HG03521 (cell line): ENCODE measurements at regions not wholly inside any gene's neighbourhood (a gene's known extent, or its start where the extent isn't known, plus 50 kb on each side); places are given as distances from the start of the nearest gene placed in this dataset.

Source experiments
- ATAC-seq: cut with Tn5 transposase; IDR thresholded peaks from one replicate; pipeline ENCODE4 v1.9.1; 2021; ENCODE audit warnings: mild to moderate bottlenecking, moderate library complexity; ENCODE audit not compliant: unreplicated experiment

DNA sequence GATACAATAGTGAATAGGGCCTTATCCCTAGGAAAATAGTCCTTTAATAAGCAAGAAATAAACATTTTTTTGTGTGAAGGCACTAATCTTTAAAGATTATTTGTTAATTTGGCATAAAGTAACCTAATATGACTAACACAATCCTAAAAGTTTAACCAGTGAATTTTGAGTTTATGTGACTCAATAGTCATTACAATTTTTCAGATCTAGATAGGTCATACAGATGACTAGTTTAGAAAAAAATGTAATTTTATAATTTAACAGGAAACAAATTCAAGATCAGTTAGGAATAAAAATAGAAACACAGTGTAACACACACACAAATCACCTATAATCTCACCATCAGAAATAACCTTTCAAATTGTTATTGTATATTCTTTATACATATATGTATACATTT is 620.7 kb upstream of the ALCAM start:
- ATAC-seq, result no peak

DNA sequence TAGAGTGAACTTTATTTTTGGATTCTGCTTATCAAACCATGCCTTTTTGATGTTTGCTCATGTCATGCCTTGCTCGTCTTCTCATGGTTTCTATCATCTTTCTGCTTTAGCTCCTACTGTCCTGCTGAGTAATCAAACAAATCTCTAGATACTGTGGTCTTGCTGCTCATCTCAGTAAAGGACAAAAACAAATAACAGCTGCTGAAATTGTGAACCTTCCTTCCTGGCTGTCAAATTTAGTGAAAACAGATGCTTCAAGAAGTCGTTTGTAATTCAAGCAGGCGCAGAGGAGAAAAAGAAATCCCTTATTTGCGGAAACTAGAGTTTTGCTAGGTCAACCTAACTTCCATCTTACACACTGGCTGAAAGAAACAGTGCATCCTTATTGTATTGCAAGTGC is 616.1 kb upstream of the ALCAM start:
- ATAC-seq, result no peak

DNA sequence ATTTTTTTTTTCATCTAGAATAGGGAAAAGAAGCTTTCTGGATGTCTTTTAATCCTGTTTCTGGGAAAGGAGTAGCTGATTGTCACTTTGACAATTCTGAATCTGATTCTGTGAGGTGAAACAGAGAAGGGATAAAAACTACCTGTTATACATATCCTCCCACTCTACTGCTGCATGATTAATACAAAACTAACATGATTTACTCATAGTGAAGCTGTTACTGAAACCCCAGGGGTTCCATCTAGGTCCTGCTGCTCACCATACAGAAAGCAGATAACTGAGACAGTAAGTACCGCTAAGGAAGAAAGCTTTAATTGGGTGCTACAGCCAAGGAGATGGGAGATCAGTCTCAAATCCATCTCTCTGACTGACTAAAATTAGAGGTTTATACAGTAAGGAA is 610.9 kb upstream of the ALCAM start:
- ATAC-seq, result no peak

DNA sequence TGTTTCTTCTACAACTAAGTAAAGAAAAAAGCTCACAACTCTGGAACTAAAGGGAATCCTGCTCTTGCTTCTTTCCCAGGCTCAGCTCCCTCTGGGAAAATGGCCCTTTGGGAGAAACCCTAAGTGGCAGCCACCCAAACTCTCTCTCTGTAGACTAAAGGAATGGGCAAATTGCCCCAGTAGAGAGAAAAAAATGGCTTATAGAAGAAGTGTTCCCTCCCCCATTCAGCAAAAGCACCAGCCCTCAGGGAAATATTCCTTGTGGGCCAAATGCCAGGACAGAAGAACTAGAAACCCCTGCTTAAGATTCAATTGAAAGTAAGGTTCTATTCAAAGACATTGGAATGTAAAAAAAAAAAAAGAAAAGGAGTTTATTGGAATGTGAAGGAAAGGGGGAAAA is 603.7 kb upstream of the ALCAM start:
- ATAC-seq, result no peak

DNA sequence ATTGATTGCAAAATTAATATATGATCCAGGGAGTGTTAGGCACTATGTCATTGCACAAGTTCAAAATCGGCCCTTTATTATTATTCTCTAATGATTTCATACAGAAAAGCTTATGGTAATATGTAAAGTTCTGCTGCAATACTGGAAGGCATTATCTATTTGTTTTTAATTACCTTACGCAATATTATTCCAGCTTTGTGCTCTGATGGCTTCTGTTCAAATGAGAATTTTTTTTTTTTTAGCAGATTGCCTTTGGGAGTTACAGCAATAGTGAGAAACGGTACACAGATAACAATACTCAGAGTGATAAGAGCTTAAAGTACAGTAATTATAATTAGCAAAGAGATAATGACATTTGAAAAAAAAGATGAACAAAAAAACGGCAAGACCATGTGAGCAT is 602.2 kb upstream of the ALCAM start:
- no peak for ATAC-seq

DNA sequence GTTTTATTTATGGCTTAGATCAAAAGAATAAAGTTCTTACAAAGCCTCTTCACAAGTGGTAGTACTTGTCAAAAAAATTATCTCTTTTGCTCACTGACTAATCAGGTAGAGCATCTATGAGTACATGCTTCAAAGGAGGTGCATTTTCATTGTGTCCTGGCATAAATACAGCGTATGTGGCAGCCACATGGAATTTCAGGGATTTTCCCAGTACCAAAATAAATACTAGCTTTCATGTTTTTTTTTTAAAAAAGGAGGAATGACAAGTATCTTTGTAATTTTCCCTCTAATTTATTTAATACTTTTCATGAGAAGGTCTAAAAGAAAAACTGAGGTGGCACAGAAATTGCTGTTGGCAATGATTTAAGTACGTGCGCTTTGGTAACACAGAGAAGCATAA is 597.8 kb upstream of the ALCAM start:
- no peak for ATAC-seq

DNA sequence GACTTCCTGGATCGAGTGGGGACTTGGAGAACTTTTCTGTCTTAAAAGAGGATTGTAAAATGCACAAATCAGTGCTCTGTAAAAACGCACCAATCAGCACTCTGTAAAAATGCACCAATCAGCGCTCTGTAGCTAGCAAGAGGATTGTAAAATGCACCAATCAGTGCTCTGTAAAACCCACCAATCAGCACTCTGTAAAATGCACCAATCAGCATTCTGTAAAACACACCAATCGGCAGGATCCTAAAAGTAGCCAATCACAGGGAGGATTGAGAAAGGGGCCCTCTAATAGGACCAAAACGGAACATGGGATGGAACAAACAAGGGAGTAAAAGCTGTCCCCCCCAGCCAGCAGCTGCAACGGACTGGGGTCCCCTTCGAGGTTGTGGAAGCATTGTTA is 587.4 kb upstream of the ALCAM start:
- ATAC-seq, result no peak

DNA sequence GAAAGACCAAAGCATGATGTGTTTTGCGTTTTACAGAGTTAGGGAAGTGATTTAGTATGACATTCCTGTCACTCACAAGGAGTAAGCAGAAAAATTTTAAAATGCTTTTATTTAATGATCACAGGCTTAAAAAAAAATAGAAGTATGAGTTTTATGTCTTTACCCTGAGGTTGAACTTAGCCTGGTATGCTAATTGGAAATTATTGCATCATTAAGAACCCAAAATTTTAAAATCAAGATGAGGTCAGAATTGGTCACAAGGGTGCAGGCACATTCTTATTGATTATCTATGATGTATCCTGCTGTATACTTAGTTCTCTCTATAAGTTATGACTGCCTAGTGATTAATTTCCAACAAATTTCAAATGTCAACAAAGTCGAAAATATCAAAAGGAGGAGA is 585.6 kb upstream of the ALCAM start:
- no peak for ATAC-seq

DNA sequence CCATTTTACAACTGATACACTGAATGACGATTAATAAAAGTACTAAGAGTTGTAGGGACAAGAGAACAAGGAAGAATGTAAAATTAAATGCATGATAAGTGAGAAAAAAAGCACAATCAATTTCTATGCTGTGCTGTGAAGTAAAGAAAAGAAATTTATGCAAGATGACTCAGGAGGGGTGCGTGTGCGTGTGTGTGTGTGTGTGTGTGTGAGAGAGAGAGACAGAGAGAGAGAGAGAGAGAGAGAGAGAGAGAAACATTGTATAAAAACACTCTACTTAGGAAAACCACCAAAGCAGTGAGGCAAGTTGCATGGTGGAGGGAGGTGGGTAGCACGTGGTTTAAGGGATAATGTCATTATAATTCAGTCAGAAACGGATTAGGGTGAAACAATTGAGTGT is 580.8 kb upstream of the ALCAM start:
- ATAC-seq, result no peak

DNA sequence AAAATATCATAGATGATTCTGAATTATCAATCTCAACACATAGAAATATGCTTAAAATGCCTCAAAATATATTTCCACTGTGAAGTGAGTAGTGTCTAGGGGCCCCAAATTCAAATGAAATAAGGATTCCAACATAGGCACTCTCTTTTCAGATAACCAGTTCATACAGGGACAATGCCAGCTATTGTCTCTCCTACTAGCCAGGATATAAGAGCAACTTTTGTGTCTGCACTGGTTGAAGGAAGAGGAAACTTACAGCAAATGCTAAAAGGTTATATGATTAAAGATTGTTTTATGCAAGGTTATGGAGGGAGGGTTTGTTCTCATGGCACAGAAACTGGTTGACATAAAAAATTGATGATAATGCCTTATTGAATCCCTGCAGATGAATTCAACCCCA is 579.4 kb upstream of the ALCAM start:
- no peak for ATAC-seq

DNA sequence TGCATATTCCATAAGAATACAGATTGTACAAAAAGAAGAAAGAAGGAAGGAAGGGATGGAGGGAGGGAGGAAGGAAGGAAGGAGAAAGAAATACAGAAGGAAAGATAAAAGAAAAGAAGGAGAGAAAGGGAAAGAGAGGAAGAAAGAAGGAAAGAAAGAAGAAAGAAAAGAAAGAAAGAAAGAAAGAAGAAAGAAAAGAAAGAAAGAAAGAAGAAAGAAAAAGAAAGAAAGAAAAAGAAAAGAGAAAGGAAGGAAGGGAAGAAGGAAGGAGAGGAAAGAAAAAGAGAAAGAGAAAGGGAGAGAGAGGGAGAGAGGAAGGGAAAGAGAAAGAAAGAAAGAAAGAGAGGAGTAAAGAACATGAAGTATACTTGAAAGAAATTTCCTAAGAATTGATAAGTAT is 577.9 kb upstream of the ALCAM start:
- no peak for ATAC-seq

DNA sequence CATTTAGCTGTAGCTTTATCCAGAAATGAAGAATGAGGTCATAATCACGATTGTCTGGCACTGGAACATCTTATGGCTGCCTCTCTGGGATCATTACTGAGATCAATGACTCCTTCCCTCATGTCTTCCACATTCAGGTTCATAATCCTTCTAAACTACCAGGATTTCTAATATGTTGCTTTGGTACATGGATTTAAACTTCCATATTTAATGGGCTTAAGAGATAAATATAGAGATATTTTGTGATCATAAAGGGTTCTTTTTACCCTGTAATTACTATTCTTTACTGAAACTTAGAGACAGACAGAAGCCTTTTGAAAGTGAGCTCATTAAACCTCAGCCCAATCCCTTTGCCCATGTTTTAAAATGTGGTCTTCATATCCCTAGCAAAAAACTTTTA is 575.4 kb upstream of the ALCAM start:
- no peak for ATAC-seq

DNA sequence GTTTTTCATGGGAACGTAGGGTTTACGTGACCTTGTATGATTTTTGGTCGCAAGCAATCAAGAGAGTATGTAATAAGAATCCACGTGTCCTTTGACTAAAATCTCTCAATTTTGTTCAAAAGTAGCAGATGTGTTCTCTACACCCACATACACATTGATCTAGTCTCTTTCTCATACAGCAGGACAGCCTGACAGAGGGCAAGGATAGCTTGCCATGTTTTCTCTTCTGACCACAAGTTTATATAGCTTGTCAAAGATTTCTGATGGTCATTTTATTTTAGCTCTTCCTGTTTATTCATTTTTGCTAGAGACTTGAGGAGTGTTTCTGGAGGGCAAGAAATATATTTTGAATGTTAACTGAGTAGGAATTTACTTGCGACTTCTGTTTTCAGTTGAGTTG is 570.2 kb upstream of the ALCAM start:
- no peak for ATAC-seq

DNA sequence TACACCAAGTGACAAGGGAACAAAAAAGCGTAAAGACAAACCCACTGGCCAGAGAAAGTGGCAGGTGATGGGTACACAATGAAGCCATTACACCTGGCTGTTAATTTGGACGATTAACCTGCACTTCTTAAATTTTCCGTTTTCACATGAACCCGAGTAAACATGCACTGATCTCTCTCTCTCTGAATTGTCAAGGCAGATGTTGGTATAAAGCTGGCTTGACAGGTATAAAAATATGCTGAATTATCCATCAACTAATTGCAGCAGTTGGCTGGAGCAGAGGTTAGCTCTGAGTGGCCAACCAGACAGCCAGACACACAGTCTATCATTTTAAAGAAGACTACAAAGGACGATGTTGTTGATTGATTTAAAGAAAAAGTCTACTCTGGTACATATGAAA is 561.7 kb upstream of the ALCAM start:
- ATAC-seq, result no peak

DNA sequence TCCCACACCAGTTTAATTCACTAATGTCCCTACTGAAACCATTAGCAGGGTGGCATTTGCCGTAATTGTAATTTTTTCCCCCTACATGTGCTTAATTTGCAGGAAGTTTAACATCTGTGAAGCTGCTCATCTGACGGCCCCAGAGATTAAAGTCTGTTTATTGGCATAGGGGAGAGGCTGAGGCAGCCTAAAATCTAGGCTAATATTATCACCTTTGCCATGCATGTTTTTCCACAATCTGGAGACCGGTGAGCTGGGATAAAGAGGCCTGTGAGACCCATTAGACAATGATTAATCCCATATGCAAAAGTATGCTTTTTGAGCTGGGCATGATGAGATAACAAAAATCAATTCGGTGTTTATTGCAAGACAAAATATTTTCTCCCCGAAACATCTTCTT is 561.2 kb upstream of the ALCAM start:
- ATAC-seq, result no peak

DNA sequence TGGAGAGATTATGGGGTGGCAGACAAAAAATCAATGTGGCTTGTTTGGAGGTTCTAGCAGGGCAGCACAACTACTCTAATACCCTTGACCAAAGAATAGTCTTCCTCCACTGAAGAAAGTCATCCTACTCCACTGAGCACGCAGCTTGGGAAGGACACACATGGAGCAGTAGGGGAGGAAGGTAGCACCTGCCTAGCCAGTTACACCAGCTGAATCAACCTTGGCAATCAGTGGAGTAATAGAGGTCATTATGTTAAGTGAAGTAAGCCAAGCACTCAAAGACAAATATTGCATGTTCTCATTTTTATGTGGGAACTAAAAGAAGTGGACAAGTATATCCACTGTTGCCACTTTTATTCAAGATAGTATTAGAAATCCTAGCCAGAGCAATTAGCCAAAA is 555.8 kb upstream of the ALCAM start:
- no peak for ATAC-seq

DNA sequence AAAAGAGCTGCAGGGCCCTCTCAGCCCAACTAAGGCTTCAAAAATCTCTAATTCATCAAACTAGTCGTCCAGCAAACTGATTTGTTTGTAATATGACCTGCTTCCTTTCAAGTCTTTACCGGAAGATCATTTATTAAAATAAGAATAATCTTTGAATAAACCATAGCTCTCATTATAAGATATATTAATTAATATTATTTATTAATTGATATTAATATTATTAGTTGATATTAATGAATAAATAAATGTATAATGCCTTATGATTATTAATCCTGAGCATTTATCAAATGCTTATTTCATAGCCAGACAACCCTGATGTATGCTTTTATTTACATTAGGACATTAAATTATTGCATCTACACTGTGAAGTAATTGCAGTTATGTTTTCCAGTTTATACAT is 550.7 kb upstream of the ALCAM start:
- ATAC-seq, result no peak

DNA sequence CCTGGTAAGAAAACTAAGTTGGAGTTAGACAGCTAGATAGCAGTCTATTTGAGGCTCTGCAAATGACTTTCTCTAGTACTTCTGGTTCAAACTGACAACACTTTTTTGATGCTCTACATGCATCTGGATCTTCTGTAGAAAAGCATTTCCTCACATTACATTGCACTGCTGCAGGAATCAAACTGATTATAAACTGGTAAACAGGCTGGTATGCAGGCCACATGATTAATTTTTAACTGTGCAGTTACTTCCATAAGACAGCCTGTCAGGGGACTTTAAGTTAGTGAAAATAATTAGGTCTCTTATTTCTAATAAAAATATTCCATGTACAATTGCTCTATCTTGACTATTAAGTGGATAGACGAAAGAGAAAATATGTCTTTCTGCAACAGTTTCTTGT is 550.0 kb upstream of the ALCAM start:
- no peak for ATAC-seq

DNA sequence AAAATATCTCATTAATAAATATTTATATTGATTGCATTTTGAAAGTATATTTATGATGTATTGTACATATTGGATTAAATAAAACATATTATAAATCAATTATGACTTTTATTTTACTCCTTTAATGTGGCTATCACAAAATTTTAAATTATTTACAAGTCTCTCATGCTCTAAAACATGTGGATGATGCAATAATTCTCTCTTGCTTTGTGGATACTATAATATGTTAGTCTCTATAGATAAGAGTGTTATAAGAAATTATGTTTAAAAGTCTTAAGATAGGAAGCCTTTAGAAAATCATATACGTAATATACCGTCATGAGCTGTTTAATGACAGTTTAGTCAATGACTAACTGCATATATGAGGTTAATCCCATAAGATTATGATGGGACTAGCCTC is 547.4 kb upstream of the ALCAM start:
- ATAC-seq, result no peak

DNA sequence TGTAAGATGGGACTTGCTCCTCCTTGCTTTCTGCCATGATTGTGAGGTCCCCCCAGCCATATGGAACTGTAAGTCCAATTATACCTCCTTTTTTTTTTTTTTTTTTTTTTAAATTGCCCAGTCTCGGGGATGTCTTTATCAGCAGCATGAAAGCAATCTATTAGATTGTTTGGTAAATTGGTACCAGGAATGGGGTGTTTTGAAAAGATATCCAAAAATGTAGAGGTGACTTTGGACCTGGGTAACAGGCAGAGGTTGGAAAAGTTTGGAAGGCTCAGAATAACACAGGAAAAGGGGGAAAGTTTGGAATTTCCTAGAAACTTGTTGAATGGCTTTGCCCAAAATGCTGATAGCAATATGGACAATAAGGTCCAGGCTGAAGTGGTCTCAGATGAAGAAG is 545.8 kb upstream of the ALCAM start:
- no peak for ATAC-seq

DNA sequence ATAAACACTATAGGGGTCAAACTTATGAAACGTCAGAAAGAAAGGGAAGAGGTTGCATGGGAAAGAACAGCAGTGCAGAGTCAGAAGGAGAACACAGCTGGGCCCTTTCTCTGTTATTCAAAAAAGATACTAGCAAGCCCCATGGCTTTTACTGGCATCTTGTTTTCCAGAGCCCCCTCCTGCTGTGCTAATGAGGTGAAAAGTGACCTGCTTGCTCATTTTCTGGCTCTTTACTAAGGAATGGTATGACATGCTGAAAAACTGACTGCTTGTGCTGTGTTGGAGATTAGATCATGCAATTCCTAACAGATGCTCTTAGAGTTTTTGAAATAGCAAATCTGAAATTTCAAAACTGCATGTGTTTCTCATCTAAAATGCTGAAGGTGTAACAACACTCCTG is 541.6 kb upstream of the ALCAM start:
- no peak for ATAC-seq

DNA sequence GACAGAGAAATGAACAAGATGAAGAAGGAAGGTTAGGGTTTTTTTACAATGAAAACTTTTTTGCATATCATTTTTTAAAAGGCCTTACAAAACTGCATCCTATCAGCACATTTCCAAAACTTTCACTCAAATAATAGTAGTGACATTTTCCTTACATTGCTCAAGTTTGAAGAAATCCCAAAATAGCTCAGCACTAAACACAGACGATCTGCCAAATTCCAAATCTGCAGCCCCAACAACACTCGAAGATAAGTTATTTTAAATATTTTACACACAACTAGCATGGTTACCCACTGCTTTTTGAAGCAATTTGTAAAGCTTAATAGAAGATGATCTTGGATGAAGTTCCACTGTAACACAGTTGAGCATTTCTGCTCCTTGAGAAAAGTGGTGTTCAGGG is 535.6 kb upstream of the ALCAM start:
- ATAC-seq, result no peak

DNA sequence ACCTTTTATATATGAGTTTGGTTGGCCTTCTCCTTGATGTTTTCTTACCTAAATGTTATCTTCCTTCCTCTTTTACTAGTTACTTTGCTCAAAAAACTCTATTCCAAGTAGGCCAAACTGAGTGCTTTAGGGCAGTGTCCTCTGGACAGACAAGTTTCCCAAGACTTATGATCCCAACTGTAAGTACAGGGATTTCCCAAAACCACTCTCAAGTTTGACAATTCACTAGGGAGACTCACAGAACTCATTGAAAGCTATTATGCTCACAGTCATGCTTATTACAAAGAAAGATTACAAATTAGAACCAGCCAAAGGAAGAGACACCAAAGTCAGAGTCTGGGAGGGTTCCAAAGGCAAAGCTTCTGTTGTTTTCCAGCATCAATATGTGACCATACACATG is 534.2 kb upstream of the ALCAM start:
- no peak for ATAC-seq

DNA sequence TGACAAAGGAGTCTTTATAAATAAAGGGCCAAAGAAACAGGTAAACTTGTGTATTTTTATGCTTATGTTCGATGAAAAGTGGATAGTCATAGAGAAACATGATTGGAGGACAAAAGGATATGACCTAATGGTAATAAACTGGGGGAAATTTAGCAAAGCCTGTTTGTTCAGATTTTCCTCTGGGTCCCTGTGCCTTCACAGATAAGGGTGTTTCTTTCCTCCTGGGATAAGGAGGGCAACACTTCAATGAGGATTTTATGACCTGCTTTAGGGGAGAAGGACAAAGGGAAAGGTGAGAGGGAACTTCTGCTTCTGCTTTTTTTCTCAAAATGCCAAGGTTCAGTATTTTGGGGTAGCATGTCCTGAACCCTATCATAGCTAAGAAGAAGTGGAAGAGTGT is 531.3 kb upstream of the ALCAM start:
- ATAC-seq, result no peak
